HepG2 (cell line): ENCODE measurements at regions not wholly inside any gene's neighbourhood (a gene's known extent, or its start where the extent isn't known, plus 50 kb on each side); places are given as distances from the start of the nearest gene placed in this dataset.

Source experiments
- KLF13 ChIP-seq: sonication (generic); formaldehyde crosslinking; IDR thresholded peaks from 2 replicates; pipeline ENCODE4 v1.4.0; 2020; ENCODE audit warnings: mild to moderate bottlenecking, missing genetic modification reagents
- MED13 ChIP-seq: sonication (generic); formaldehyde crosslinking; IDR thresholded peaks from 2 replicates; pipeline ENCODE4 v1.5.0; 2020; ENCODE audit warnings: missing genetic modification reagents
- XBP1 ChIP-seq: sonication (generic); formaldehyde crosslinking; IDR thresholded peaks from 2 replicates; pipeline ENCODE4 v1.5.0; 2020; ENCODE audit warnings: missing genetic modification reagents
- YY1 ChIP-seq: IDR thresholded peaks from 2 replicates; pipeline ENCODE4 v1.6.1; 2011; ENCODE audit warnings: low read length, low read depth, moderate library complexity, mild to moderate bottlenecking; ENCODE audit not compliant: insufficient read depth, insufficient replicate concordance
- ZBTB2 ChIP-seq: sonication (generic); formaldehyde crosslinking; IDR thresholded peaks from 2 replicates; pipeline ENCODE4 v1.8.0; 2022; ENCODE audit warnings: low read depth, missing genetic modification reagents
- ZNF839 ChIP-seq: sonication (generic); formaldehyde crosslinking; IDR thresholded peaks from 2 replicates; pipeline ENCODE4 v1.4.0; 2020; ENCODE audit warnings: missing genetic modification reagents, mild to moderate bottlenecking, borderline replicate concordance

DNA sequence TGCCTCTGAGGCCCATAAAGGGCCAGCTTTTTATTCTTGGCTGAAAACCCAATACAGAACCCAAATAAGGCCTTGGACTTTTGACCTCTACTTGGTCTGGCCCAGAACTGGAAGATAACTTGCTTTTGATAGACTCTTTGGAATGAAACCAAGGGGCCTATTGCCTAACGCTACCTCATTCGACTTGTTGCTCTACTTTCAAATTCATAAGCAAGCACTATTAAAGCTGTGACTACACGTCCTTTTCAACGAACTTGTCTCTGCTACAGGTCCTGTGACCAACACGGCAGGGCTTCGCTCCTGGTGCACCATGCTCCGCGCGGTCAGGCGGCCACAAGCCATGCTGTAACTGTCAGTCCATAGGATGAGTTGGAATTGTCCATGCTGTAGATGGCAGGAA lies 385.4 kb downstream of the MFSD1 start:
- TF ChIP-seq ZBTB2 (CRISPR knock-in tag) (no peak), MED13 (CRISPR knock-in tag) (no peak), ZNF839 (CRISPR knock-in tag) (no peak), KLF13 (no peak), XBP1 (CRISPR knock-in tag) (no peak), YY1 (no peak)
